NCI-H2171 (cell line): ENCODE measurements at regions not wholly inside any gene's neighbourhood (a gene's known extent, or its start where the extent isn't known, plus 50 kb on each side); places are given as distances from the start of the nearest gene placed in this dataset.

Source experiments
- DNase-seq: peaks from one replicate; lab custom pipeline; 2025; lab: John Stamatoyannopoulos, UW

DNA sequence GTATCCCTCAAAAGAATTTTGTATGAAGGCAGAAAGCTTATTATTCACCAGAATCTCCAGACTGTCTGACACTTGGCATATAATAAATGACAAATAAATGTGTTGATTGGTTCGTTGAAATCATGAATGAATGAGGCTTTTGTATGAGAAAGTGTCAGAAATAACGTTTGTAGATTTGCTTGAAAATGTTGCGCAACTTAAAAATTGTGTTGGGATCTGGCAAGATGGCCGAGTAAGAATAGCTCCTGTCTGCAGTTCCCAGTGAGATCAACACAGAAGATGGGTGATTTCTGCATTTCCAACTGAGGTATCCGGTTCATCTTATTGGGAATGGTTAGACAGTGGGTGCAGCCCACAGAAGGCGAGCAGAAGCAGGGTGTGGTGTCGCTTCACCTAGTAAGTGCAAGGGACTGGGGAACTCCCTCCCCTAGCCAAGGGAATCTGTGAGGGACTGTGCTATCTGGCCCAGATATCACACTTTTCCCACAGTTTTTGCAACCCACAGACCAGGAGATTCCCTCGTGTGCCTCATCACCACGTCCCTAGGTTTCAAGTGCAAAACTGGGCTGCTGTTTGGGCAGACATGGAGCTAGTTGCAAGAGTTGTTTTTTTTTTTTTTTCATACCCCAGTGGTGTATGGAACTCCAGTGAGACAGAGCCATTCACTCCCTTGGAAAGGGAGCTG is 759.0 kb downstream of the LTN1 start:
- DNase-seq: no peak

DNA sequence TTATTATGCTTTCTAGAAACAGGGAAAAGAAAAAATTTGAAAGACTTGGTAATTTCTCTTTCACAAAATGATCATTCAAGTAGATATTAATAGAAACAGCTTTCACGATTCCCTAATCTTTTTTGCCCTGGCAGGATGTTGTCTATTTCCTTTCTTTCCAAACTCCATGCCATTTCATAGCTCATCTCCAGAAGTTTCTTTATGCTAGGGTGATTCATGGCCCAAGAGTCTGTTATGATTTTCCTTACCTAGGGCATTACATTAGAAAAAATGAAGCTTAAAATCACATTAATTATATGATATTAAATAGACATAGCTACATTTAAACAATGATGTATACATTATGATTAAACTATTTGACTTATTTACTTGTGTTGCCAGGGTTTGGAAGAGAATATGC is 762.1 kb downstream of the LTN1 start:
- DNase-seq: no peak

DNA sequence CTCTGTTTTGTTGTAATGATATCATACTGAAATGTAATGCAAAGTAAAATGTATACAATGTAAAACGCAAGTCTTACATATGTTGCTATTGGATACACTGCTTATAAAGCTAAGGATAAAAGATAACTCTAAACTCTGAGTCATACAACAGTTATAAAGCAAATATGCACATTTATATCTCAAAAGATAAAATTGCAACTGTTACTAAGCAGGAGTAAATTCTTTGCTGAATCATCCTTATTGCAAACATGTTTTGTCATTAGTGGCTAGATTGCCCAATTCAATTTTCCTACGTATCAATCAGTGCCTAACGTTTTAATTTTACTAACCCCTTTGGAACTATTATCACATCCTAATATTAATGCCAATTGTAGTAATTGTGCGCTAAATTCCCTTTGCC is 762.9 kb downstream of the LTN1 start:
- no peak for DNase-seq

DNA sequence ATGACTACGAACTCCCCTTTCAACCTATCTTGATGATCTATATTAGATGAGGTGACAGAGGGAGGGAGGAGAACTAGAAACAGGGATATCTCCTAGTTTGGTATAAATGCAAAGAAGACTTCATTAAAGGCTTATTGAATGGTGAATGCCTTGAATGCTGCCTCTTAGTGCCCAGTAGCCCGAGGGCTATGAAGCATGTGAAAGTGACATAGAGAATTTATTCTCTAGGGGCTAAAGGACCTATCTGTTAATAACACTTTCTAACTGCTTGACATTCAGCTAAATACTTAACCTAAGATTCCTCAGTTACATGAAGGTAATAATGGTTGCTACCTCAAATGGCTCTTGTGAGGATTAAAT is 764.1 kb downstream of the LTN1 start:
- DNase-seq: no peak

DNA sequence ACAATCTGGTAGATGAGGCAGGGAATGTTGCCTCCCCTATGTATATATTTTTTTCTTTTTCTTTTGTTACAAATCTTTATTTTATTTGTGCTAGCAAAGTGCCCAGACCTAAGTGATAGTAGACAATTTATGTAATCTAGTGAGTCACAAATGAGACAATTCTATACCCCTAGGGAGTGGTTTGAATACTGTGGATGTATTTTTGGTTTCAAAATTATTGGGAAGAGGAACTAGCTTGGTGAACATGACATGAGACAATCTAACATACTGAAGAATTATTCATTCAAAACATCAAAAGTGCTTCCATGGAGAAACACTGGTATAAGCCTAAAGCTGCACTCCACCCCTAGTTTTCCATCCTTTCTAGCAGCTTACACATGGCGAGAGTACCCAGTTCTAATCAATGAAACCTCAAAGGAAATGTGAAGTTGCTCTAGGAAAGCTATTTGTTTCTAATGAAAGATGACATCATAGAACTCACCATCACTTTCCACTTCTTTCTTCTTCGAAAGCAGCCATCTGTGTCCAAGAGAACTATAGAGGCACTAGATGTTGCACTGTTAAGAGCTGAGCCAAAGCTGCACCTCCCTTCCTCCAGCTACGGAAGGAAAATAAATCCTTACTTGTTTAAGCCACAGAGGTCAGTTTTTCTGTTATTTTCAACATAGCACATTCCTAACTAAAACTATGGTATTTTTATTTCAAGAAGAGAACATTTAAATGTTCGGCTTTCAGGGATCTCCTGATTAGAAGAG is 764.6 kb downstream of the LTN1 start:
- DNase-seq: no peak

DNA sequence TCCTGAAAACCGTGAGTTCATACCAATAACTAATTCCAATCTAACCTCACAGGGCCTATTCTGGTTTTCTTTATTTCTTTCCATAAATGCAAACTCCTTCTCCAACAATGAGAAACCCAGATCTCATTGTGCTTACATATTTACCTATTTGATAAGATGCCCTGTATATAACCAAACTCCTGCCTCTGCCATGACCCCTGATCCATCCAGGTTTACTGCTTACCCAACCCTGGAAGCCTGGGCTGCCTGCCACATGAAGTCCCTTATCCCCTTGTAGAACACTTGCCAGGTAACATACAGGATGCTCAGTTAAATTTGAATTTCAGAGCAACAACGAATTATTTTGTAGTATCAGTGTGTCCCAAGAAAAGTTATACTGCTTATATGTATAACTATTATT is 766.1 kb downstream of the LTN1 start:
- DNase-seq: no peak

DNA sequence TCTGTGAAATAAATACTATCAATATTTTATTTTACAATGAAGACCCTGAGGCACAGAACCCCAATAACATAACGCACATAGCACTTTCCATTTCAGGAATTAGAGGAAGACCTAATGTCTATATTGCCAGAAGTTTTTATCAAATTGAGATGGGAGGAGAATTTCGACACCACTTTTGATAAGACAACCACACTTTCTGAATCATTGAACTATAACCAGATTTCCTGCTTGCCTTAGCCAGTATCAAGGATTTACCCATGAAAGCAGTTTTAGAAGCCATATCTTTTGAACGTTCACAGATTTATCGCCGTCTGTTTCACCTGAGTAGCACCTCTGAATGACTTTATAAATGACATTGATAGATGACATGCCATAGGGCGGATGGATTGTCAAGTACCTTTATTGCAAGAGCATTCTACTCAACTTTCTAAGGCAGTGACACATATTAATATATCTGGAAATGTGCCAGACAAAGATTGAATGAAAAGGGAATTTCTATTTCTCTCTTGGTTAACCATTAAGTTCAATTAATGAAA is 768.4 kb downstream of the LTN1 start:
- DNase-seq: no peak

DNA sequence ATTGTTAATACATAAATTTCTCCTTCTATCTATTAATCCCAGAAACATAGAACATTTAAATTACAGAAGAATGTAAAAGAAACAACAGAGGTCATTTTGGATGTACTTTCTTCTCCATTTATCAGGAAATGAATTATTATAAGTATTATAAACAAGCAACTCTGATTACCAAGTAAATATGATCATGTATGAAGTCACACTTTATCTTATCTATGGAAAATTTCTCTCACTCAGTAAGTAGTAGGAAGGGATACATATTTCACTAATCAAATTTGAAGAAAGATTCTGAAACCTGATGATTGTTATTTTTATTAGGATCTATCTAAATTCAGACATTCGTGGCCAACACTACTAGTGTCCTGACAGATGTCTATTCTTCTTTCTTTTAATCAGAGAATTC is 770.7 kb downstream of the LTN1 start:
- no peak for DNase-seq

DNA sequence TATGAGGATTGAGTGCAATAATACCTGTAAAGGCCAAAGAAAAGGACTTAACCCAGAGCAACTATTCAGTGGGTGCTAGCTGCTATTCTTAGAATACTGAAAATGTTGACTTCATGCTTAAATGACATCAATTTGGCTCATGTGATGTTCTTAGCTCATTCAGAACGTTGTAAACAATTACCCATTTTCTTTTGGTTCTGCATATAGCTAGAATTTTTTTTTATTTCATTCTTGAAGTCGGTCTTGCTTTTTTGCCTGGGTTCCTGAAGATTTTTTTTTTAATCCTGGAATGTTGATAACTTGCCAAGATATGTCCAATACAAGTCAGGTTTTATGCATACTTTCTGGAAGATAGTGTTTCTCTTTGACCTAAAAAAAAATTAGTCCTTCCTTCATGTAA is 772.0 kb downstream of the LTN1 start:
- no peak for DNase-seq

DNA sequence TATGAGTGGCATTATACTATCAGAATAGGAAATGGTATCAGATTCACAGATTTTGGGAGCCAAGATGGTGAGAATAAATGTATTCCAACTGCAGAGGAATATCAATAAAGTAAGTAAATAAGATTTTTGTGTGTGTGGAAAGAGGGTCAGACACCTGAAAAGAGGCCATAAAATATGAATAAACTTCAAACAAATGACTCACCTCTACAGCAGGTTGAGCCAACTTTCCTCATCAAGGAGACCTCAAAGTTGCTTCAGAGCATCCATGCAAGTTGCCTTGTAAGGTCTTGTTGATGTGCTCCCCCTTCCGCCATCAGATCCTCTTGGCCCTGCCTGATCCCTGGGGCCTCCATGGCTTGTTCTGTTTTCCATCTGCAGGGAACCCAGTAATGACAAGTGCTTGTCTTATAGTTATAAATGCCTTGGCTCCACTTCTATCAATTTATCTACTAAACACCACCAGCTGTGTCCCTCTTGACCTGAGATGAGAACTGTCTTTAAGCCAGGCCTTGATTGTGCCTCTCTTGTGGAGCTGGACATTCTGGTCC is 775.6 kb downstream of the LTN1 start:
- no peak for DNase-seq

DNA sequence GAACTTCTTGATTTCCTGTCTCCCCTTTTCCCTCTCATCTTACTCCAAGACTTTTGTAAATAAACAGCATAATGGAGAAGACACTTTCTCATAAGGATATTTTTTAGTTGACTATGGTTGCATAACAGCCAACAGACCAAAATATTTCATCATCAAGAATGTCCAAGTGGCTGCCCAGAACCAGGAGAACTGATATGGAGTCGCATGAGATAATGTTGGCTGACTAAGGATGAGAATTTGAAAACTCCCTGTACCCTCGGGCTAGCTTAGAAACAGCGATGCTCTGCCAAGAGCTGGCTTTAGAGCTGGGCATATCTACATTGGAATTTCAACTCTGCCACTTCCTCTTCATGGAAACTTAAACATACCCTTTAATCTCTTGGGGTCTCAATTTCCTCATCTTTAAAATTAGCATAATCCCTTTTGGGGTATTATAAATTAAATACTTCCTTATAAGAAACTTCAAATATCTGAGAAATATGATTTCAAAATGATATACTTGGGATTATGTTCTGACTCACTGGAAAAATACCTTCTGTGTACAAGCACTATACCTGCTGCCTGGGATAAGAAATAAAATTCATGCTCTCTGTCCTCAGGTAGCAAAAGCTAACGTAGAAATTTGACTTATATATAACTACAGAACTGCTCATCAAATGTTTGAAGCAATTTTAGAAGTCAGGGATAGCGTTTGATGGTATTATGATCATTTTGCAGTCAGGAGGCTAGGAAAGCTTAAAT is 777.3 kb downstream of the LTN1 start:
- DNase-seq: no peak

DNA sequence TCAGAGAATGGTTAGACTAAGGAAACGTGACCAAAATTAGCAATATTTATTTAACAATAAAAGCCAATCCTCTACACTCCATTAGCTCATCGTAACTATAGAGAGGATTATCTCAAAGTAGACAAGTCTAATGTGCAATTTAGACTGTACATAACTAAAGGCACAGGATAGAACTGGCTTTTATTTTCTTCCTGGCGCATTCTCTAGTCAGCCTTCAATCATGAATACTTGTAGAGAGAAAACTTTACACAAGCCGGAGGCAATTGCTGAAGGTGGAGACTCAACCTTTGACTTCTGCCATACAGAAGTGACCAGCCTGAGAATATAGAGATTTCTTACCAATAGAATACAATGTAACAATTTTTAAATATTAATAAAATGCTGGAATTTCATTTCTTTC is 777.9 kb downstream of the LTN1 start:
- no peak for DNase-seq

DNA sequence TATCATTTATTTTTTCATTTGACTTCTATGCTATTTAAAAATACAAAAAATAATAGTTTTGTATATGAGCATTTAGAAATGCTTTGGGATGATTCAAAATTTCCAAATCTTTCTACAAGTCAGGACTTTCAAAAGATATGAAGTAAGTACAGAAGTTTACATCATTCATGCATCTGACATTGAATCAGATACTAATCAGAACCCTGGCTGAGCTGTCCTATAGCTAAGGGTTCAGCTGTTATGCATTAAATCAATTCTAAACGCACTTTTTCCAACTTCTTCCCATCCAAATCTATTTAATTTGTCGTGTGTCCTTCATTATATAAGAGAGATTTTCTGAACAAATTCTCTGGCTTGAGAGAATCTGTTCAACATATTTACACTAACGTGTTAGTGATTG is 779.4 kb downstream of the LTN1 start:
- no peak for DNase-seq

DNA sequence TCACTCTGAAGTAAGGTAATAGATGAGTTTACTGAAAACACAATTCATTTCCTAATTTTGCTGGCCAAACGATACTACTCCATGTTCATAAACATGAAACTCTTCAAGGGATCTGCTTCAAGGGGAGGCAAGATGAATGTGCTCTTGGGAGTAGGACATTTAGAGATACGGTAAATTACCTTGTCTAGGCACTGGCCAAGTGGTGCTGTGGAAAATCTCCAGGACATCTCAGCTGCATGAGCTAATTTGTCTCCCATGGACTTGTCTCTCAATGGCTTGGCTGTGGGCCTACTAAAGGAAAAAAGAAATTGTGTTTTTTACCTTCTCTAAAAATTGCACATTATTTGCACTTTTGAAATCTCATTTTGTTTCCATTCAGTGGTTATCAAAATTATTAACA is 780.6 kb downstream of the LTN1 start:
- DNase-seq: no peak

DNA sequence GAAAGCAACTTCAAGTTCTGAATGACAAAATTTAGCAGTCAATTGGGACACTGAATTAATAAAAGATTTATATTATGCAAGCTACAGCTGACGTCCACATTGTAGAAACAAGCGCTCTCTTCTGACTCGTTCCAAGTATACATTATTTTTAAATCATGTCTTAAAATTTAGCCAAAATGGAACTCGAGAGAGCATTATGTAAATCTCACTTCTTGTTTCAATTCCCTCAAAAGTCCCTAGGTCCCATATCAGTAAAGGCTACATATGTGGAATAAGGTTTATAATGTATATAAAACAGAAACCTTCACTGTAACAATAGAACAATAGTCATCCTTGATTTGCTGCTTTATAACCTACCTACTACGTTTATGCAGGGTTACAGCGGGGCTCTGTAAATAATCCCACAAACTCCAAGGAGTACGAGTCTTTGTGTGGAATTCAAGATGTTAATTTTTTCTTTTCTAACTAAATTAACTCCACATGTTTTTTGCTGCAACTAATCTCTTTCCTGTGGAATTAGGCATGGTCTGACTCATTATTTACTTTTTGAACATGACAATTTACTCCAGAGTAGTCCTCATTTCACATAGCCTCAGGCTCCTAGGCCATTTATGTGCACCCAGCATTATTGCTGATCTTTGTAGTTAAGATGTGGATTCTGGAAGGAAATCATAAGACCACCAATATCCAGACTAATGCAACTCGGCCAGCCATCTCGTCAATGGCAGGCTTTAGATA is 785.1 kb downstream of the LTN1 start:
- DNase-seq: no peak

DNA sequence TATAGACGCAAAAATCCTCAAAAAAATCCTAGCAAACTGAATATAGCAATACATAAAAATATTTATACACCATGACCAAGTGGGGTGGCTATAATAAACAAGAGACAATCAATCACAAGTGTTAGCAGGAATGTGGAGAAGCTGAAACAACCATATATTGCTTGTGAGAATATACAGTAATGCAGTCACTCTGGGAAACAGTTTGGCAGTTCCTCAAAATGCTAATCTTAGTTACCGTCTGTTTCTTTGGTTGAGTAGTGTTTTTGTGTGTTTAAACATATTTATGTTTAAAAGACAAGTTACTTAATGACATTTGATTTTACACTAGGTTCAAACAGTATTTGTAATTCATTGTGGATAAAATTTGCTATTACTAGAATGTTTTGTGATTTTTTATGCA is 792.0 kb downstream of the LTN1 start:
- DNase-seq: no peak

DNA sequence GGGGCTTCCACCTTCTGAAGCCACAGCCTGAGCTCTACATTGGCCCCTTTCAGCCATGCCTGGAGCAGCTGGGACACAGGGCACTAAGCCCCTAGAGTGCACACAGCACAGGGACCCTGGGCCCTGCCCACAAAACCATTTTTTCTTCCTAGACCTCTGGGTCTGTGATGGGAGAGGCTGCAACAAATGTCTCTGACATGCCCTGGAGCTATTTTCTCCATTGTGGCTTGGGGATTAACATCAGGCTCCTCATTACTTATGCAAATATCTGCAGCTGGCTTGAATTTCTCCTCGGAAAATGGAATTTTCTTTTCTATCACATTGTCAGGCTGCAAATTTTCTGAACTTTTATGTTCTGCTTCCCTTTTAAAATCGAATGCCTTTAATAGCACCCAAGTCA is 795.7 kb downstream of the LTN1 start:
- no peak for DNase-seq

DNA sequence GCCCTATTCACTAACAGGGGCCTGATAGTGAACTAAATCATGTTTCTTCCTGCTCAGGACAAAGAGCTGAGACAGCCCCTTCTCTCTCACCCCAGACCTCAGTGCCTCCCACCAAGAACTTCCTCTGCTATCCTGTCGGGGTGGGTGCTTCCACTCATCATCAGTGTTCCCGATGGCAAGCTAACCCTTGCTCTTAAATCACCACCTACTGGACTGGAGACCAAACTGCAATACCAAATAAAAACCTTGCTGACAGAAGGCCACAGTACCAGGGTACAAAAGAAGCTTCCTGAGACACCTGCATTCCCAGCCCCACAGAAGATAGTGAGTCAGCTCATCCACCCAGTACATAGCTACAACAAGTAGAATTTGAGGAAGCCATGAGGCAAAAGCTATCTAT is 799.5 kb downstream of the LTN1 start:
- no peak for DNase-seq

DNA sequence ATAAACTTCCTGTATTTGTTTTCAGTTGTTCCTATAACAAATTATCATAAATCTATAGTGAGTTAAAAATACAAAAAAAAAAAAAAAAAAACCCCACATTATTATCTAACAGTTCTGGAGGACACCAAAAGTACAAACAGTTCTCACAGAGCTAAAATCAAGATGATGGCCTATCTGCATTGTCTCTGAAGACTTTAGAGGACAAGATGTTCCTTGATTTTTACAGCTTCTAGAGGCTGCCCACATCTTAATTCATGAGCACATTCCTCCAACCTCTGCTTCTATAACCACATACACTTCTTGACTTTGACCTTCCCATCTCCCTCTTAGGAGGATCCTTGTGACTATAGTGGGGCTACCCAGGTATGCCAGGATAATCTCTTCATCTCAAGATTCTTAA is 806.1 kb downstream of the LTN1 start:
- DNase-seq: no peak

DNA sequence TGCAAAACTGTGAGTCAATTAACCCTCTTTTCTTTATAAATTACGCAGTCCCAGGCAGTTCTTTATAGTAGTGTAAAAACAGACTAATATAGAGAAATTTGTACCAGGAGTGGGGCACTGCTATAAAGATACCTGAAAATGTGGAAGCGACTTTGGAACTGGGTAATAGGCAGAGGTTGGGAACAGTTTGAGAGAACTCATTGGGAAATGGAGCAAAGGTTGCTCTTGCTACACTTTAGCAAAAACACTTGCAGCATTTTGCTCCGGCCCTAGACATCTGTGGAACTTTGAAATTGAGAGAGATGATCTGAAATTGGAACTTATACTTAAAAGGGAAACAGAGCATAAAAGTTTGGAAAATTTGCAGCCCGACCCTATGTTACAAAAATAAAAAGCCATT is 810.9 kb downstream of the LTN1 start:
- no peak for DNase-seq

DNA sequence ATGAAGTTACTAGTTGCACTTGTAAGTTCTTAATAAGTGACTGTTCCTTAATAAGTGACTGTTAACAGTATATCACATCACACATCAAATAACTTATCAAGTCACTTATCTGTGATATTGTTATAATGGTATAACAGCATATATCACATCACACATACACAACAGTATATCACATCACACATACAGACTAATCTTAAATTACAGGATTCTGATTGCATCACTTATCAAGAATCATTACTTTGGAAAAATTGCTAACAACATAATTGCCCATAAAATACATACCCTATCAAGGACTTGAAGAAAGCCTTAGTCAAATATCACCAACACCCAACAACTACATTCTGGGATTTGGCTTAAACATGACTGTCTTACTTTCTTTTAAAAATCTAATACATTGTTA is 813.5 kb downstream of the LTN1 start:
- no peak for DNase-seq

DNA sequence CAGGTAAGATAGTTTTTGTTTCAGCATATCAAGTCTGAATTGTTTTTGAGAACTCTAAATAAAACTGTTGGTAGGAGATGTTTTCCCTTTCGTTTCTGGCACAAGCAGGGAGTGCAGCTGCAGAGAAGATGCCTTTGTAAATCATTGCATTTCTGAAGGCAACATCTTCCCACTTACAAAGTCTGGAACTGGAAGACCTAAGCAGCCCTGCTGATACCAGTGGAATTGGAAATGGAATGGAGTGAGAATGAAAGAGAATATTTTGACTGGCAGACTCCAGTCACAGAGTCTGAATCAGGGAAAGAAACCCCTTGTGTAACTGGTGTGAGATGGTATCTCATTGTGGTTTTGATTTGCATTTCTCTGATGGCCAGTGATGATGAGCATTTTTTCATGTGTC is 815.6 kb downstream of the LTN1 start:
- no peak for DNase-seq
